GM23338 (cell line): ENCODE measurements at regions not wholly inside any gene's neighbourhood (a gene's known extent, or its start where the extent isn't known, plus 50 kb on each side); places are given as distances from the start of the nearest gene placed in this dataset.
"Not testable (repeated sequence)": the region's sequence is repeated elsewhere in the genome, so short reads cannot be mapped to it uniquely, and the experiment has no call there.

Source experiments
- ATAC-seq: fragments of 200-7000 bp; cut with Tn5 transposase; 3 replicates; pipeline ENCODE4 v1.9.1; 2020
- DNase-seq: peaks from one replicate; pipeline ENCODE4 v3.0.0-alpha.2; 2015; ENCODE audit warnings: low spot score
- H2AFZ ChIP-seq: fragments of 200-600 bp; sonication (generic); 2 replicates; pipeline ENCODE4 v1.8.0; 2016; ENCODE audit warnings: antibody characterized with exemption, mild to moderate bottlenecking, moderate library complexity
- H3F3A ChIP-seq: fragments of 200-600 bp; sonication (generic); replicated peaks from 2 replicates; pipeline ENCODE4 v1.8.0; 2017; ENCODE audit warnings: antibody characterized with exemption, mixed run types, low read depth
- H3K27ac ChIP-seq: fragments of 200-600 bp; sonication (generic); 2 replicates; pipeline ENCODE4 v1.6.1; 2016; ENCODE audit warnings: low read depth
- H3K27me3 ChIP-seq: fragments of 200-600 bp; sonication (generic); 2 replicates; pipeline ENCODE4 v1.8.0; 2016; ENCODE audit warnings: mild to moderate bottlenecking, mixed run types, moderate library complexity; ENCODE audit not compliant: insufficient read depth
- H3K36me3 ChIP-seq: fragments of 200-600 bp; sonication (generic); 2 replicates; pipeline ENCODE4 v1.8.0; 2016; ENCODE audit warnings: mild to moderate bottlenecking; ENCODE audit not compliant: insufficient read depth
- H3K4me1 ChIP-seq: fragments of 200-600 bp; sonication (generic); 2 replicates; pipeline ENCODE4 v1.8.0; 2016; ENCODE audit warnings: mild to moderate bottlenecking, moderate library complexity; ENCODE audit not compliant: insufficient read depth
- H3K4me2 ChIP-seq: fragments of 200-600 bp; sonication (generic); 2 replicates; pipeline ENCODE4 v1.7.1; 2017; ENCODE audit warnings: mixed run types
- H3K4me3 ChIP-seq: fragments of 200-600 bp; sonication (generic); 2 replicates; pipeline ENCODE4 v1.6.1; 2016; ENCODE audit warnings: mixed run types
- H3K79me2 ChIP-seq: fragments of 200-600 bp; sonication (generic); replicated peaks from 2 replicates; pipeline ENCODE4 v1.8.0; 2017; ENCODE audit warnings: mild to moderate bottlenecking; ENCODE audit not compliant: insufficient read depth
- H3K9me2 ChIP-seq: fragments of 200-600 bp; sonication (generic); 2 replicates; pipeline ENCODE4 v1.8.0; 2017; ENCODE audit not compliant: insufficient read depth
- H4K20me1 ChIP-seq: fragments of 200-600 bp; sonication (generic); replicated peaks from 2 replicates; pipeline ENCODE4 v1.8.0; 2017; ENCODE audit warnings: mild to moderate bottlenecking; ENCODE audit not compliant: insufficient read depth
- H3K27ac Mint-ChIP-seq: 2 replicates; pipeline ENCODE4 v1.8.0; 2020; ENCODE audit warnings: inconsistent platforms, mild to moderate bottlenecking, moderate library complexity, mixed read lengths
- H3K27me3 Mint-ChIP-seq: 3 replicates; pipeline ENCODE4 v1.8.0; 2022; ENCODE audit warnings: low read depth, mild to moderate bottlenecking, moderate library complexity, mixed read lengths, inconsistent platforms; ENCODE audit not compliant: insufficient read depth, poor library complexity
- H3K36me3 Mint-ChIP-seq: 3 replicates; pipeline ENCODE4 v1.8.0; 2021; ENCODE audit warnings: low read depth, mild to moderate bottlenecking, inconsistent platforms, moderate library complexity, mixed read lengths
- H3K4me1 Mint-ChIP-seq: 3 replicates; pipeline ENCODE4 v1.8.0; 2020; ENCODE audit warnings: mild to moderate bottlenecking, inconsistent platforms, mixed read lengths
- H3K4me3 Mint-ChIP-seq: 3 replicates; pipeline ENCODE4 v1.8.0; 2021; ENCODE audit warnings: moderate library complexity, mild to moderate bottlenecking, inconsistent platforms, mixed read lengths
- H3K9me3 Mint-ChIP-seq: 3 replicates; pipeline ENCODE4 v1.8.0; 2020; ENCODE audit warnings: moderate library complexity, mild to moderate bottlenecking, inconsistent platforms, mixed read lengths

GRCh38 chr15:20025040-20025439, 516.6 kb downstream of the GOLGA6L6 start:
- not testable (repeated sequence) for ATAC-seq, H3K9me3 Mint-ChIP-seq, H3K4me1 ChIP-seq, H3K4me1 Mint-ChIP-seq, H3K27ac ChIP-seq, H3K27ac Mint-ChIP-seq, H3K79me2 ChIP-seq, H3K36me3 ChIP-seq, H2AFZ ChIP-seq, H3K36me3 Mint-ChIP-seq, H4K20me1 ChIP-seq, DNase-seq, H3K27me3 Mint-ChIP-seq, H3K4me3 ChIP-seq, H3K27me3 ChIP-seq, H3F3A ChIP-seq, H3K9me2 ChIP-seq, H3K4me3 Mint-ChIP-seq, H3K4me2 ChIP-seq

DNA sequence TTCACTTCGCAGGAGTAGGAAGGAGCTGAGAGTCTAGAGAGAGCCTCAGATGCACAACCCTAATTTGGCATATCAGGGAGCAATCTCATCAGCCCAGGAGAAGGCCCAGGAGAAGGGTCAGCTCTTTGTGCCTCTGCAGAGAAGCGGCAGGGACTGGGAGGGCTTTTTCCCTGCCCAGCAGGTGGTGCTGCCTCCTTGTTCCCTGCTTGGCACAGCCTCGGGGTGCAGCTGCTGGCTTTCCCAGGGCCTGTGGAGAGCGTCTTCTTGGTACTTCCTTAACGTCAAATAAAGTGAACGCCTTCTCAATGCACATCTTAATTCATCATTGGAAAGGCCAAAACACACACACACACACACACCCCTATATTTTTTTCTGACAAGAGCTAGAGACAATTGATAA, 519.3 kb downstream of the GOLGA6L6 start:
- not testable (repeated sequence) for H3K9me2 ChIP-seq, H3K36me3 Mint-ChIP-seq, H3K79me2 ChIP-seq, H3K27me3 Mint-ChIP-seq, H2AFZ ChIP-seq, H3K4me1 Mint-ChIP-seq, H3K4me3 ChIP-seq, H3K27ac Mint-ChIP-seq, H3K4me1 ChIP-seq, H4K20me1 ChIP-seq, H3K27ac ChIP-seq, H3K27me3 ChIP-seq, H3K36me3 ChIP-seq, DNase-seq, H3K9me3 Mint-ChIP-seq, H3K4me2 ChIP-seq, ATAC-seq, H3K4me3 Mint-ChIP-seq, H3F3A ChIP-seq

DNA sequence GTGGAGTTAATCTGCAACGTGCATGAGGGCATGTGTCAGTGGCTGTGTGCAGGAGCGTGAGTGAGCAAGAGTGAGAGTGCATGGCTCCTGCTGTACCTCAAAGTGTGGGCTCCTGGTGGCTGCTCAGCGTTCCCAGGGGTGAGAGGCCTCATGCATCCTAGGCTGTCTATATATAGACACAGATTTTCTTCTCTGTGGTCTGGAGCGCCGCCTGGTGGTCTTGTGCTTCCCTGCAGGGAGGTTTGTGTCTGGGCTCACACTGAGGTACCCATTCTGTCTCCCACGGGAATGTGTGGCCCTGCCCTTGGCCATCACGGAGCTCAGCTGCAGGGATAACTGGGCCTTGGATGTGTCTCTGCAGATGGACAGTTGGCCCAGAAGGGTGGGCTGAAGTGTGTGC, 520.2 kb downstream of the GOLGA6L6 start:
- H2AFZ ChIP-seq, H3K27ac Mint-ChIP-seq, H3K4me3 ChIP-seq, H3K79me2 ChIP-seq, H3K27me3 Mint-ChIP-seq, H3K4me3 Mint-ChIP-seq, H3K4me1 Mint-ChIP-seq, DNase-seq, H3K27me3 ChIP-seq, H3K4me1 ChIP-seq, ATAC-seq, H3K36me3 ChIP-seq, H3K9me3 Mint-ChIP-seq, H3K27ac ChIP-seq, H3K4me2 ChIP-seq, H3F3A ChIP-seq, H4K20me1 ChIP-seq, H3K9me2 ChIP-seq, H3K36me3 Mint-ChIP-seq: not testable (repeated sequence)

GRCh38 chr15:20020588-20020987, 521.0 kb downstream of the GOLGA6L6 start:
- not testable (repeated sequence) for H3K9me2 ChIP-seq, H2AFZ ChIP-seq, DNase-seq, ATAC-seq, H3K4me3 Mint-ChIP-seq, H3K9me3 Mint-ChIP-seq, H3K4me1 Mint-ChIP-seq, H3K4me2 ChIP-seq, H3K27ac Mint-ChIP-seq, H3F3A ChIP-seq, H3K36me3 Mint-ChIP-seq, H3K27me3 ChIP-seq, H3K36me3 ChIP-seq, H3K27me3 Mint-ChIP-seq, H3K4me3 ChIP-seq, H4K20me1 ChIP-seq, H3K79me2 ChIP-seq, H3K27ac ChIP-seq, H3K4me1 ChIP-seq

- not testable (repeated sequence) for H2AFZ ChIP-seq, H3K9me3 Mint-ChIP-seq, H3K4me2 ChIP-seq, H3K27ac ChIP-seq, H3K9me2 ChIP-seq, H3K4me1 Mint-ChIP-seq, H3K36me3 Mint-ChIP-seq, H3K27ac Mint-ChIP-seq, H3K27me3 ChIP-seq, ATAC-seq, H3K4me3 ChIP-seq, H3K79me2 ChIP-seq, DNase-seq, H3K4me1 ChIP-seq, H3F3A ChIP-seq, H4K20me1 ChIP-seq, H3K27me3 Mint-ChIP-seq, H3K4me3 Mint-ChIP-seq, H3K36me3 ChIP-seq
These were observed 521.8 kb downstream of the GOLGA6L6 start for GRCh38 chr15:20019758-20020157.

DNA sequence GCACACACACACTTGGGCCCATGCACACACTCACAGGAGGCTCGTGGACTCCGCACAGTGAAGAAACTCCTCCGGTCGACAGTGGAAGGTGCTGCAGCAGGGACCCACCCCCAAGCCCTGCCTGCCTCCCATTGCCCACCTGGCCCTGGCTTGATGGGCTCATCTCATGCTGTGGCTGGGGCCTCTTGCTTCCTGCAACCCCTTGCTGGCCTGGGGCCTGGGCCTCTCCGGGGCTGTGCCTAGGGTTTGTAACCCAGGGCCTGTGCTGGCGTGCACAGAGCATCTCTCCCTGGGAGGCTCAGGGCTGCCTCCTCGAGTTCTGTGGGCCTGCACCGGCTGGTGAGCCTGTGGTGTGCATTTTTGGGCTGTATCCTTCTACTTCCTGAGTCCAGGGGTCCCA, 524.0 kb downstream of the GOLGA6L6 start:
- H4K20me1 ChIP-seq, H3K4me1 Mint-ChIP-seq, H3K27ac Mint-ChIP-seq, H3K4me2 ChIP-seq, H3K9me3 Mint-ChIP-seq, H3K9me2 ChIP-seq, H3K27me3 ChIP-seq, H3K36me3 ChIP-seq, H3K27me3 Mint-ChIP-seq, H3K4me1 ChIP-seq, H3K4me3 Mint-ChIP-seq, DNase-seq, H3K27ac ChIP-seq, H3K4me3 ChIP-seq, H3K79me2 ChIP-seq, H2AFZ ChIP-seq, H3K36me3 Mint-ChIP-seq, ATAC-seq, H3F3A ChIP-seq: not testable (repeated sequence)

- H4K20me1 ChIP-seq, H3K27me3 ChIP-seq, H3F3A ChIP-seq, DNase-seq, H3K27ac ChIP-seq, H3K4me3 ChIP-seq, ATAC-seq, H3K36me3 Mint-ChIP-seq, H3K4me1 Mint-ChIP-seq, H3K79me2 ChIP-seq, H3K9me2 ChIP-seq, H3K27me3 Mint-ChIP-seq, H3K27ac Mint-ChIP-seq, H3K9me3 Mint-ChIP-seq, H3K4me2 ChIP-seq, H2AFZ ChIP-seq, H3K4me3 Mint-ChIP-seq, H3K4me1 ChIP-seq, H3K36me3 ChIP-seq: not testable (repeated sequence)
These were observed 524.7 kb downstream of the GOLGA6L6 start for GRCh38 chr15:20016941-20017340.
